ENCODE measurements at regions not wholly inside any gene's neighbourhood (a gene's known extent, or its start where the extent isn't known, plus 50 kb on each side); places are given as distances from the start of the nearest gene placed in this dataset.

- TF ChIP-seq CTCF (IDR thresholded peaks at IDR 0.05) (no peak), POLR2A (IDR thresholded peaks at IDR 0.05) (no peak)
Measured at GRCh38 chr2:143908843-143909242, 611.1 kb downstream of the ZEB2 start.
